WTC11 (cell line): ENCODE measurements at regions not wholly inside any gene's neighbourhood (a gene's known extent, or its start where the extent isn't known, plus 50 kb on each side); places are given as distances from the start of the nearest gene placed in this dataset.

Source experiments
- ATF1 ChIP-seq: sonication (generic); formaldehyde crosslinking; IDR thresholded peaks from 2 replicates; pipeline ENCODE4 v1.8.1; 2023; ENCODE audit warnings: mild to moderate bottlenecking, moderate library complexity, missing genetic modification reagents
- ATF2 ChIP-seq: sonication (generic); formaldehyde crosslinking; IDR thresholded peaks from 2 replicates; pipeline ENCODE4 v1.8.1; 2022; ENCODE audit warnings: low read depth, missing genetic modification reagents, borderline replicate concordance
- ATF6 ChIP-seq: sonication (generic); formaldehyde crosslinking; IDR thresholded peaks from 2 replicates; pipeline ENCODE4 v1.8.1; 2023; ENCODE audit warnings: mild to moderate bottlenecking, missing genetic modification reagents
- CBFB ChIP-seq: sonication (generic); formaldehyde crosslinking; IDR thresholded peaks from 2 replicates; pipeline ENCODE4 v1.8.1; 2022; ENCODE audit warnings: mild to moderate bottlenecking, low read depth, missing genetic modification reagents
- CTCF ChIP-seq: fragments of 200-600 bp; IDR thresholded peaks from 2 replicates; pipeline ENCODE4 v1.8.0; 2022; ENCODE audit warnings: antibody characterized with exemption
- ELF4 ChIP-seq: sonication (generic); formaldehyde crosslinking; IDR thresholded peaks from 2 replicates; pipeline ENCODE4 v1.8.1; 2022; ENCODE audit warnings: low read depth, mild to moderate bottlenecking, moderate library complexity, missing genetic modification reagents
- ETV6 ChIP-seq: sonication (generic); formaldehyde crosslinking; IDR thresholded peaks from 2 replicates; pipeline ENCODE4 v1.8.1; 2022; ENCODE audit warnings: mild to moderate bottlenecking, missing genetic modification reagents
- FOXK1 ChIP-seq: sonication (generic); formaldehyde crosslinking; IDR thresholded peaks from 2 replicates; pipeline ENCODE4 v1.8.0; 2022; ENCODE audit warnings: mild to moderate bottlenecking, moderate library complexity, missing genetic modification reagents
- IRF2 ChIP-seq: sonication (generic); formaldehyde crosslinking; IDR thresholded peaks from 2 replicates; pipeline ENCODE4 v1.8.0; 2022; ENCODE audit warnings: low read depth, missing genetic modification reagents, borderline replicate concordance
- NR2C2 ChIP-seq: sonication (generic); formaldehyde crosslinking; IDR thresholded peaks from 2 replicates; pipeline ENCODE4 v1.8.0; 2022; ENCODE audit warnings: mild to moderate bottlenecking, missing genetic modification reagents
- SP1 ChIP-seq: sonication (generic); formaldehyde crosslinking; conservative IDR thresholded peaks from 2 replicates; pipeline ENCODE4 v1.8.1; 2022; ENCODE audit warnings: missing genetic modification reagents
- ZNF138 ChIP-seq: sonication (generic); formaldehyde crosslinking; conservative IDR thresholded peaks from 2 replicates; pipeline ENCODE4 v1.8.1; 2022; ENCODE audit warnings: mild to moderate bottlenecking, moderate library complexity, missing genetic modification reagents
- TF ChIP-seq, protein P1 (sequence below): sonication (generic); formaldehyde crosslinking; IDR thresholded peaks from 2 replicates; pipeline ENCODE4 v1.8.0; 2022; ENCODE audit warnings: mild to moderate bottlenecking, missing genetic modification reagents

- TF ChIP-seq CTCF (no peak), ATF1 (CRISPR knock-in tag) (no peak), NR2C2 (CRISPR knock-in tag) (no peak), ZNF138 (no peak), ATF2 (CRISPR knock-in tag) (no peak), FOXK1 (no peak), ETV6 (CRISPR knock-in tag) (no peak), ELF4 (CRISPR knock-in tag) (no peak), SP1 (no peak), ATF6 (CRISPR knock-in tag) (no peak), CBFB (CRISPR knock-in tag) (no peak), IRF2 (no peak)
- TF ChIP-seq, protein P1, sequence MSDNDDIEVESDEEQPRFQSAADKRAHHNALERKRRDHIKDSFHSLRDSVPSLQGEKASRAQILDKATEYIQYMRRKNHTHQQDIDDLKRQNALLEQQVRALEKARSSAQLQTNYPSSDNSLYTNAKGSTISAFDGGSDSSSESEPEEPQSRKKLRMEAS (CRISPR knock-in tag): no peak
Measured at GRCh38 chr2:146392631-146393030, 1452.2 kb upstream of the ACVR2A start.
